Right cardiac atrium (tissue), 5 donors: ENCODE measurements at regions not wholly inside any gene's neighbourhood (a gene's known extent, or its start where the extent isn't known, plus 50 kb on each side); places are given as distances from the start of the nearest gene placed in this dataset.

Source experiments
- ATAC-seq, 2 donors: fragments of 200-7000 bp; cut with Tn5 transposase; one replicate each; pipeline versions ENCODE4 v1.8.0 to v1.9.1; 2020; ENCODE audit warnings: moderate library complexity in 2 of 2, mild to moderate bottlenecking in 1 of 2
- DNase-seq, 3 donors: peaks; one replicate each; pipeline ENCODE4 v3.0.0-alpha.2; 2020
- H3K27ac ChIP-seq: one replicate; pipeline ENCODE4 v1.5.1; 2013; ENCODE audit warnings: mild to moderate bottlenecking, low read length, control low read depth, moderate library complexity
- H3K27me3 ChIP-seq: one replicate; pipeline ENCODE4 v1.6.1; 2013; ENCODE audit not compliant: control insufficient read depth, insufficient read depth
- H3K4me1 ChIP-seq: one replicate; pipeline ENCODE4 v1.6.1; 2013; ENCODE audit warnings: low read length; ENCODE audit not compliant: control insufficient read depth, insufficient read depth
- H3K4me3 ChIP-seq: one replicate; pipeline ENCODE4 v1.5.1; 2013; ENCODE audit warnings: low read length, control low read depth
- H3K9me3 ChIP-seq: one replicate; pipeline ENCODE4 v1.6.1; 2013; ENCODE audit warnings: low read length; ENCODE audit not compliant: control insufficient read depth
- WGBS: extraction: QIAGEN DNeasy Blood & Tissue Kit; methylation state at CpG from one replicate; pipeline ENCODE4 v1.1.7; 2013; 5-methylcytosine and 5-hydroxymethylcytosine counted together
- intact Hi-C, 4 donors: fragments of 100-400 bp; cut with DNase I; formaldehyde crosslinking; loops; one replicate each; pipeline versions ENCODE4 v1.11.0 to v1.14.0; 2022 to 2023
- donor health status: healthy with polysubstance abuse.
- donor health status: DM: no; HTN: yes; CAD: no.
- donor health status: DM: no; HTN: no; CAD: no.
- donor health status: DM: no; HTN: yes; CAD: no; lungs with severe emphysema.
- donor health status: DM: yes; HTN: yes; CAD: no.

GRCh38 chr6:63487103-63487813 is 85.0 kb upstream of the LOC128125822 start:
- 74% methylated on average over 9 of the region's 9 CpGs for WGBS
- Histone ChIP-seq H3K4me1 (no peaks in the 10 kb centered on the region), H3K27ac (no peak overlapping the region), H3K9me3 (no peaks in the 10 kb centered on the region), H3K27me3 (no peaks in the 10 kb centered on the region), H3K4me3 (no peak overlapping the region)
- DNase-seq: no peak
- intact Hi-C loops: no loop called here
- ATAC-seq: no peak

DNA sequence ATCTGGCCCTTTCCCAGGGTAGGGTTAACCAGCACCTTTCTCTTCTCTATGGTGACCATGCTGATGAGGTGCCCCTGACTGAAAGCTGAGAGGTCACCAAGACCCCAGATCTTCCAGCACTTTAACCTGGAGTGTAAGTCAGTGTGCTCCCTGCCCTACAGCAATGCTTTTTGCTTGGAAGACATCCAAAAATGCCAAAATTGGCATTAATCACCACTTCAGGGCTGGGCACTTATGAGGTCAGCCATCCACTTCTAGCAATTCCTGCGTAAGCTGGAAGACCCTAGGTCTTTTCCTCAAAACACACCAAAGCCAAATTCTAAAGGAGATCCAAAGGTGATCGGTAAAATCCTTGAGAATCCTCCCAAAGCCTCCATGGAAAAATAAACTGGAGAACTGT is 81.2 kb upstream of the LOC128125822 start:
- WGBS: 82% methylated on average over 2 of the region's 2 CpGs
- Histone ChIP-seq H3K4me1 (no peaks in the 10 kb centered on the region), H3K4me3 (no peak overlapping the region), H3K27ac (no peak overlapping the region), H3K27me3 (no peaks in the 10 kb centered on the region), H3K9me3 (no peaks in the 10 kb centered on the region)
- DNase-seq: no peak
- ATAC-seq: no peak
- intact Hi-C loops: no loop called here

- WGBS: 30% methylated on average over 2 of the region's 2 CpGs
- ATAC-seq (no peak), DNase-seq (no peak)
- Histone ChIP-seq H3K4me3 (no peak overlapping the region), H3K9me3 (no peaks in the 10 kb centered on the region), H3K27me3 (no peaks in the 10 kb centered on the region), H3K27ac (no peak overlapping the region), H3K4me1 (no peaks in the 10 kb centered on the region)
- intact Hi-C loops: no loop called here
Observed at GRCh38 chr6:63492476-63492875, 79.8 kb upstream of the LOC128125822 start.

GRCh38 chr6:63493557-63493956 is 78.7 kb upstream of the LOC128125822 start:
- Histone ChIP-seq H3K27me3 (no peaks in the 10 kb centered on the region), H3K4me3 (no peak overlapping the region), H3K27ac (no peak overlapping the region), H3K4me1 (no peaks in the 10 kb centered on the region), H3K9me3 (no peaks in the 10 kb centered on the region)
- WGBS: 70% methylated on average over 1 of the region's 1 CpG
- intact Hi-C loops: no loop called here
- ATAC-seq (no peak), DNase-seq (no peak)

GRCh38 chr6:63496361-63496804 is 75.9 kb upstream of the LOC128125822 start:
- Histone ChIP-seq H3K4me1 (no peaks in the 10 kb centered on the region), H3K27ac (no peak overlapping the region), H3K27me3 (no peaks in the 10 kb centered on the region), H3K9me3 (no peaks in the 10 kb centered on the region), H3K4me3 (no peak overlapping the region)
- intact Hi-C loops: no loop called here
- DNase-seq (no peak), ATAC-seq (no peak)
- WGBS: 77% methylated on average over 2 of the region's 2 CpGs

- Histone ChIP-seq H3K4me1 (no peaks in the 10 kb centered on the region), H3K4me3 (no peak overlapping the region), H3K9me3 (no peaks in the 10 kb centered on the region), H3K27me3 (no peaks in the 10 kb centered on the region), H3K27ac (no peak overlapping the region)
- intact Hi-C loops: no loop called here
- ATAC-seq (no peak), DNase-seq (no peak)
Observed at GRCh38 chr6:63502156-63502555, 70.1 kb upstream of the LOC128125822 start.

- no peak overlapping the region for H3K4me3 ChIP-seq
- intact Hi-C loops: no loop called here
- H3K4me1 ChIP-seq: no peaks in the 10 kb centered on the region
- no peak for ATAC-seq
- no peaks in the 10 kb centered on the region for H3K27me3 ChIP-seq
- DNase-seq: no peak
- WGBS: 75% methylated on average over 5 of the region's 5 CpGs
- H3K27ac ChIP-seq: no peak overlapping the region
- no peaks in the 10 kb centered on the region for H3K9me3 ChIP-seq
Observed at GRCh38 chr6:63503199-63503598, 69.1 kb upstream of the LOC128125822 start.

- Histone ChIP-seq H3K27me3 (no peaks in the 10 kb centered on the region), H3K27ac (no peak overlapping the region), H3K9me3 (no peaks in the 10 kb centered on the region), H3K4me1 (no peaks in the 10 kb centered on the region), H3K4me3 (no peak overlapping the region)
- WGBS: 84% methylated on average over 3 of the region's 3 CpGs
- intact Hi-C loops: no loop called here
- ATAC-seq (no peak), DNase-seq (no peak)
Observed at GRCh38 chr6:63504777-63505384, 67.4 kb upstream of the LOC128125822 start.

DNA sequence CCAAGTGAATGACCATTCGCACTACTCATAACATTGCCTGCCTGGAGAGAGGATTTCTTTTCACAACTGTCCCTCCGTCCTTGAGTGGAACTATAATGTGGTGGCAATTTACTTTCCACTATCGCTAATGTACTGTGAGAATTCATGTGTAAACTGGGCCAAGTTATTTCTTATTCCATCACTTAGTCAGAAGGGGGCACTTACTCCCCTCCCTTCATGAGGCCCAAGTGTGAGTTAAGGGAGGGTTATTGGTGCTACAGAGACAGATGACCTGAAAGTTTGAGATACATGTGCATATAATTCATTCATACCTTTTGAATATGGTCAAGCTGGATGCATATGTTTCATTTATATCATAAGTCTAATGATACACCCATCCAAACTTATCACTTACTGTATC is 65.2 kb upstream of the LOC128125822 start:
- 81% methylated on average over 3 of the region's 3 CpGs for WGBS
- intact Hi-C loops: no loop called here
- no peaks in the 10 kb centered on the region for H3K4me1 ChIP-seq
- DNase-seq (no peak), ATAC-seq (no peak)
- H3K9me3 ChIP-seq: no peaks in the 10 kb centered on the region
- no peaks in the 10 kb centered on the region for H3K27me3 ChIP-seq
- no peak overlapping the region for H3K27ac ChIP-seq
- no peak overlapping the region for H3K4me3 ChIP-seq

DNA sequence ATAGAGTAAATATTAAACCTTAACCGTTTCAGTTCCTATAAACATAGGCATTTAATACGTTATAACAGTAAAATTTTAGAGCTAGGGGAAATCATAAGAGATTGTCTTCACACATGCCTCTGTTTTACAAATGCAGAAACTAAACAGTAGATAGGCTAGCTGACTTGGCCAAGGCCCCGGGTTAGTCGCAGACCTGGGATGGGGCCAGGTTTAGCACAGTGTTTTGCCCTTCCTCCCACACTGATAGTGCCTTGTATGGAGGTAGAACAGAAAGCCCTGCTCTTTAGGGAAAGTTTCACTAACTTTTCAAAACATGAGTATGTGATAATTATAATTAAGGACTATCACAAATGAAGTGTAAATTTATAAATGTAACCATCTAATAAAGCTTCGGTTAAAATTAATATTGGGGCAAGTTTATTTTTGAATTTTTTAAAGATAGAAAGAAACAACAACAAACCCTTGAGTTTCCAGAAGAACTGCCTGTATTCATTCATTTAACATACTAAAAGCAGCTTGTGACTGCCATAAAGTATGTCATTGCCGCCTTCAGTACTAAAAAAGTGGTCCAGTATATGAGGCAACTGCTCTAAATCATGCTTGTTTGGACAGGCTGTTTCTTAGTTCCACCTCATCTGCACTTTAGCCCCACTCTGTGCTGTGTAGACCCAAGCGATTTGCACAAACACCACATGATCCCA is 62.5 kb upstream of the LOC128125822 start:
- DNase-seq (peak; percentile 63 to 89 (median 85)), ATAC-seq (peak; percentile 97 to 99)
- Histone ChIP-seq H3K4me3 (no peak overlapping the region), H3K9me3 (no peaks in the 10 kb centered on the region), H3K4me1 (no peaks in the 10 kb centered on the region), H3K27me3 (no peaks in the 10 kb centered on the region), H3K27ac (no peak overlapping the region)
- intact Hi-C loops: no loop called here
- 32% methylated on average over 7 of the region's 7 CpGs for WGBS

DNA sequence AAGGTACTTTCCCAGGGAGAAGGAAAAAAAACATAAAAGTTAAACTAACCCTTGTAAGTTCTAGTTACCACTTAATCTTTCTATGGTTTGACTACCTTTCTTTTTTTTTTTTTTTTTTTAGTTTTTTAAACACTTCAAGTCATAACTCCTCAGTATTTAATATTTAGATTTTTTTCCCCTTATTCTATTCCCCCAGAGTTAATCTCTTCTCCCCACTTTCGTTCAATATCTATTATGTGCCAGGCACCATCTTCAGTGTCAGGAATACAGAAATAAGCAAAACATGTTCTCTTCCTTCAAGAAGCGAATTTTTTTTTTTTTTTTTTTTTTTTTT is 62.0 kb upstream of the LOC128125822 start:
- Histone ChIP-seq H3K27ac (no peak overlapping the region), H3K4me3 (no peak overlapping the region), H3K9me3 (no peaks in the 10 kb centered on the region), H3K4me1 (no peaks in the 10 kb centered on the region), H3K27me3 (no peaks in the 10 kb centered on the region)
- no peak for ATAC-seq
- intact Hi-C loops: no loop called here
- DNase-seq: no peak
- WGBS: 59% methylated on average over 2 of the region's 2 CpGs
